KMS-11 (cell line): ENCODE measurements at regions not wholly inside any gene's neighbourhood (a gene's known extent, or its start where the extent isn't known, plus 50 kb on each side); places are given as distances from the start of the nearest gene placed in this dataset.

Experiments used
- H2AFZ ChIP-seq: fragments of 200-600 bp; sonication (generic); 2 replicates; pipeline ENCODE4 v1.6.1; 2016; ENCODE audit warnings: antibody characterized with exemption, mixed run types, low read depth
- H3K27ac ChIP-seq: fragments of 200-600 bp; sonication (generic); 2 replicates; pipeline ENCODE4 v1.6.1; 2016; ENCODE audit warnings: mild to moderate bottlenecking, mixed run types
- H3K27me3 ChIP-seq: fragments of 200-600 bp; sonication (generic); 2 replicates; pipeline ENCODE4 v1.6.1; 2017; ENCODE audit warnings: mild to moderate bottlenecking, low read depth, mixed run types, moderate library complexity; ENCODE audit not compliant: insufficient read depth
- H3K36me3 ChIP-seq: fragments of 200-600 bp; sonication (generic); 2 replicates; pipeline ENCODE4 v1.6.1; 2017; ENCODE audit warnings: mild to moderate bottlenecking, mixed run types; ENCODE audit not compliant: insufficient read depth
- H3K4me1 ChIP-seq: fragments of 200-600 bp; sonication (generic); 2 replicates; pipeline ENCODE4 v1.6.1; 2016; ENCODE audit warnings: mild to moderate bottlenecking, low read depth, mixed run types; ENCODE audit not compliant: poor library complexity, severe bottlenecking
- H3K4me2 ChIP-seq: fragments of 200-600 bp; sonication (generic); 2 replicates; pipeline ENCODE4 v1.7.0; 2016; ENCODE audit warnings: mild to moderate bottlenecking, mixed run types
- H3K4me3 ChIP-seq: fragments of 200-600 bp; sonication (generic); IDR thresholded peaks from 2 replicates; pipeline ENCODE4 v1.6.1; 2017; ENCODE audit warnings: low read depth, low read length, mixed read lengths; ENCODE audit not compliant: insufficient read depth
- H3K79me2 ChIP-seq: fragments of 200-600 bp; sonication (generic); 2 replicates; pipeline ENCODE4 v1.6.1; 2016; ENCODE audit warnings: low read depth, mixed run types; ENCODE audit not compliant: insufficient read depth
- H3K9ac ChIP-seq: fragments of 200-600 bp; sonication (generic); 2 replicates; pipeline ENCODE4 v1.6.1; 2016; ENCODE audit warnings: mild to moderate bottlenecking, mixed run types
- H4K20me1 ChIP-seq: fragments of 200-600 bp; sonication (generic); 2 replicates; pipeline ENCODE4 v1.6.1; 2016; ENCODE audit warnings: mild to moderate bottlenecking, mixed run types; ENCODE audit not compliant: insufficient read depth
- TF ChIP-seq, protein P1 (sequence below): fragments of 200-600 bp; sonication (generic); conservative IDR thresholded peaks from 2 replicates; pipeline ENCODE4 v1.6.1; 2017; ENCODE audit warnings: low read depth, mild to moderate bottlenecking, antibody characterized with exemption, low read length, moderate library complexity, mixed read lengths

DNA sequence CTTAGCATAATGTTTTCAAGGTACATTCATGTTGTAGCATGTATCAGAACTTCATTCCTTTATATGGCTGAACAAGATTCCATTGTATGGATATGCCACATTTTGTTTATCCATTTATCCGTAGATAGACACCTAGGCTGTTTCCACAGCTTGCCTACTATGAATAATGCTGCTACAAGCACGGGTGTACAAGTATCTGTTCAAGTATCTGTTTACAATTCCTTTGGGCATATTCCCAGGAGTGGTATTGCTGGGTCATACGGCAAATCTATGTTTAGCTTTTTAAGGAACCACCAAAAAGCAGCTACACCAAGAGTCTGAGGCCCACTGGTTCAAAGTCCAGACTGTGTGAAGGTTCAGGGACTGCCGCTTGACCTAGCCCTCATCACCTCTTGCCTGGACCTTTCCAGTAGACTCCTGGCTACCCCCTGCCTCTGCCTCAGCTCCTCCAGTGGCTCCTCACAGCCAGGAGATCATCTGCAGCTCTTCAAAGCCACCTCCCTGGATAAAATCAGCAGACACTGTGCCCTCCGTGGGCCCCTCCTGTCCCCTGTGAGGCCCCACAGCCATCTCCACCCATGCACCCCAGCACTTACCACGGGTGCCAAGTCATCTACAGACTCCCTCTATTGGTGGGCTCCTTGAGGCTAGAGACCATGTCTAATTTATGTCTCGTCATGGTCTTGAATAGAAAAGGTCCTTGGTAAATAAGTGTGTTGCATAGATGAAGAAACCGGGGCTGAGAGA is 160.3 kb downstream of the MN1 start:
- H3K27ac ChIP-seq = no peak overlapping the region
- H3K4me1 ChIP-seq = no peaks in the 10 kb centered on the region
- H2AFZ ChIP-seq = no peak overlapping the region
- no peak overlapping the region for H3K9ac ChIP-seq
- H3K79me2 ChIP-seq = no peaks in the 10 kb centered on the region
- no peaks in the 10 kb centered on the region for H3K36me3 ChIP-seq
- no peak overlapping the region for H3K4me3 ChIP-seq
- TF ChIP-seq, protein P1, sequence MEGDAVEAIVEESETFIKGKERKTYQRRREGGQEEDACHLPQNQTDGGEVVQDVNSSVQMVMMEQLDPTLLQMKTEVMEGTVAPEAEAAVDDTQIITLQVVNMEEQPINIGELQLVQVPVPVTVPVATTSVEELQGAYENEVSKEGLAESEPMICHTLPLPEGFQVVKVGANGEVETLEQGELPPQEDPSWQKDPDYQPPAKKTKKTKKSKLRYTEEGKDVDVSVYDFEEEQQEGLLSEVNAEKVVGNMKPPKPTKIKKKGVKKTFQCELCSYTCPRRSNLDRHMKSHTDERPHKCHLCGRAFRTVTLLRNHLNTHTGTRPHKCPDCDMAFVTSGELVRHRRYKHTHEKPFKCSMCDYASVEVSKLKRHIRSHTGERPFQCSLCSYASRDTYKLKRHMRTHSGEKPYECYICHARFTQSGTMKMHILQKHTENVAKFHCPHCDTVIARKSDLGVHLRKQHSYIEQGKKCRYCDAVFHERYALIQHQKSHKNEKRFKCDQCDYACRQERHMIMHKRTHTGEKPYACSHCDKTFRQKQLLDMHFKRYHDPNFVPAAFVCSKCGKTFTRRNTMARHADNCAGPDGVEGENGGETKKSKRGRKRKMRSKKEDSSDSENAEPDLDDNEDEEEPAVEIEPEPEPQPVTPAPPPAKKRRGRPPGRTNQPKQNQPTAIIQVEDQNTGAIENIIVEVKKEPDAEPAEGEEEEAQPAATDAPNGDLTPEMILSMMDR = no peak
- H4K20me1 ChIP-seq = no peaks in the 10 kb centered on the region
- H3K27me3 ChIP-seq = peaks cover 3% of the 10 kb centered on the region; the same call in 1 of the 2 replicates
- H3K4me2 ChIP-seq = no peak overlapping the region

DNA sequence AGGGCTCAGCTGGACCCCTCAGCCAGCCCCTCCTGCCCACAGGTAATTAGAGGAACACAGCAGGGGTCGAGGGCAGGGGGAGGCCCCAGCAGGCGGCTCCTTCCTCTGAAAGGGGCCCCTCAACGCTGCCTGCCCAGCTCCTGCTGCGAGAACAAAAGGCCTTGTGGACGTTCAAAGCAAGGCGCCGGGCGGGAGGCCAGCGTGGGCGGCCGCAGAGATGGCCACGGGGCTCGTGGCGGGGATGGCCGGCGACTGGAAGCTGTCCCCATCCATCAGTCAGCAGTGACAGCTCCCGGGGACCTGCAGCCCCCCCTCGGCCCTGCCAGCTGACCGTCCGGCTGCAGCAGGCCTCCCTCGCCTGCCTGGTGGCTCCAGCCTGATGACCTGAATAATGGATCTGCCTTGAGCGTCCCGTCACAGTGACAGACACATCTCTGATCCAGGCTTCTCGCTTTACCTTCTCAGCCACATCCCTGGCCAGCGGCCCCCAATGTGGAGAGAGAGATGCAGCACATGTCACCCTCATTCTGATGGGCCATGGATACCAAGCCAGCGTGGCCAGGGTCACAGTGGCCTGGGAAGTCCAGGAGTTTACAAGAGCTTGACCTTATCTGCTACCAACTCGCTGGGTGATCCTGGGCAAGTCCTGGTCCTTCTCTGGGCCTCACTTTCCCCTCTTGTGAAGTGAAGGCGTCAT is 159.3 kb downstream of the MN1 start:
- Histone ChIP-seq H3K27ac (no peak overlapping the region), H3K79me2 (no peaks in the 10 kb centered on the region), H3K4me2 (no peak overlapping the region), H3K4me1 (no peaks in the 10 kb centered on the region), H3K36me3 (no peaks in the 10 kb centered on the region), H3K4me3 (no peak overlapping the region), H2AFZ (no peak overlapping the region), H4K20me1 (no peaks in the 10 kb centered on the region), H3K9ac (no peak overlapping the region), H3K27me3 (peaks cover 3% of the 10 kb centered on the region; the same call in 1 of the 2 replicates)
- TF ChIP-seq, protein P1 = no peak

DNA sequence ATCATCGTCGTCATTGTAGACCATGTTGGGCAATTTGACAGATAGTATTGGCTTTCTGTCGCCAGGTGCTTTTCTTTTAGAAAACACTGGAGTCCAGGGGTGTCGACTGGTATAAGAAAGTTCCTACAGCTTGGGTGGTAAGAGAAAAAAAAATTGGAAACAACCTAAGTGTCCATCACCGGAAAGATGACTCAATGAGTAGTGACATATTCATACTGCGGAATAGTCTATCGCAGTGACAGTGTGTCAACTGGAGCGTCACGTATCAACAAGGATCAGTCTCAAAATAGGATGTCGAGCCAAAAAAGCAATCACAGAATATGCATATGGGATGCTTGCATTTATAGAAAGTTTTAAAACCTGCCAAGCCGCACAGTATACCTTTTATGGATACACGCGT is 157.6 kb downstream of the MN1 start:
- Histone ChIP-seq H3K79me2 (no peaks in the 10 kb centered on the region), H3K4me1 (no peaks in the 10 kb centered on the region), H4K20me1 (no peaks in the 10 kb centered on the region), H3K27ac (no peak overlapping the region), H3K36me3 (no peaks in the 10 kb centered on the region), H3K4me3 (no peak overlapping the region), H3K9ac (no peak overlapping the region), H2AFZ (no peak overlapping the region), H3K27me3 (peaks cover 3% of the 10 kb centered on the region; the same call in 1 of the 2 replicates), H3K4me2 (no peak overlapping the region)
- TF ChIP-seq, protein P1 = no peak

DNA sequence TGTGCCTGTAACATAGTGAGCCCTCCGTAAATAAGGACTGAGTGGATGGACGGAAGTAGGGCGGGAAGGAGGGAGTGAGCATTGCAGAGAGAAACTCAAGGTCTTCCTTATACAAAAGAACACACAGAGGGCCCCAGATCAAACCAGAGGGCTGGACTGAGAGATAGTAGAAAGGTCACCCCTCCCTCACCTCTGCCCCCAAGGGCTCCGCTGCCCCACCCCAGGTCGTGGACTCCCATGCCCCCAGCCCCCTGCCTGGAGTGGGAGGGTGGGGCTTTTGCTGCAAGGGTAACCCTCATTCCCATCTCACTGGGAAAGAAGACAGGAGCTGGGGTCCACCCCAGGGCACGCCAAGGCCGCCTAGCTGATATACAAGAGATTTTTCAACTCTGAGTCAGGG is 157.0 kb downstream of the MN1 start:
- no peak overlapping the region for H3K4me2 ChIP-seq
- no peaks in the 10 kb centered on the region for H4K20me1 ChIP-seq
- TF ChIP-seq, protein P1 = no peak
- peaks cover 3% of the 10 kb centered on the region; the same call in 1 of the 2 replicates for H3K27me3 ChIP-seq
- no peak overlapping the region for H3K27ac ChIP-seq
- H2AFZ ChIP-seq = no peak overlapping the region
- no peaks in the 10 kb centered on the region for H3K4me1 ChIP-seq
- H3K4me3 ChIP-seq = no peak overlapping the region
- H3K36me3 ChIP-seq = no peaks in the 10 kb centered on the region
- H3K9ac ChIP-seq = no peak overlapping the region
- H3K79me2 ChIP-seq = no peaks in the 10 kb centered on the region
